Urothelium cell line (cell line): ENCODE measurements at regions not wholly inside any gene's neighbourhood (a gene's known extent, or its start where the extent isn't known, plus 50 kb on each side); places are given as distances from the start of the nearest gene placed in this dataset.

Source experiments
- DNase-seq: peaks from one replicate; pipeline ENCODE4 v3.0.0; 2011; ENCODE audit warnings: low spot score, mixed read lengths
- FAIRE-seq: peaks from 2 replicates; lab custom pipeline; 2011; peaks lifted over from hg19 to GRCh38; lab: Jason Lieb, UNC

GRCh38 chr18:78767648-78768071, 212.0 kb upstream of the SALL3 start:
- DNase-seq (no peak), FAIRE-seq (no peak)

- no peak for FAIRE-seq
- DNase-seq: no peak
Measured at GRCh38 chr18:78768221-78768620, 211.4 kb upstream of the SALL3 start.

GRCh38 chr18:78768656-78769501, 210.7 kb upstream of the SALL3 start:
- FAIRE-seq (no peak), DNase-seq (no peak)

GRCh38 chr18:78769502-78770105, 210.0 kb upstream of the SALL3 start:
- DNase-seq (no peak), FAIRE-seq (no peak)

- no peak for FAIRE-seq
- DNase-seq: no peak
Measured at GRCh38 chr18:78770139-78770822, 209.3 kb upstream of the SALL3 start.

GRCh38 chr18:78770823-78771139, 208.8 kb upstream of the SALL3 start:
- no peak for FAIRE-seq
- no peak for DNase-seq

- no peak for DNase-seq
- no peak for FAIRE-seq
Measured at GRCh38 chr18:78771496-78772359, 207.9 kb upstream of the SALL3 start.

GRCh38 chr18:78772360-78773302, 207.0 kb upstream of the SALL3 start:
- no peak for FAIRE-seq
- no peak for DNase-seq

- FAIRE-seq (no peak), DNase-seq (no peak)
Measured at GRCh38 chr18:78773303-78773755, 206.3 kb upstream of the SALL3 start.

- FAIRE-seq: no peak
Measured at GRCh38 chr18:78773819-78774218, 205.8 kb upstream of the SALL3 start.

GRCh38 chr18:78774741-78775141, 204.9 kb upstream of the SALL3 start:
- no peak for DNase-seq
- no peak for FAIRE-seq

More at GRCh38 chr18:78773819-78774218, 205.8 kb upstream of the SALL3 start:
- no peak for DNase-seq

GRCh38 chr18:78776151-78776550, 203.5 kb upstream of the SALL3 start:
- DNase-seq: no peak
- FAIRE-seq: no peak

GRCh38 chr18:78776706-78777285, 202.8 kb upstream of the SALL3 start:
- no peak for FAIRE-seq
- DNase-seq: no peak

GRCh38 chr18:78777992-78778391, 201.6 kb upstream of the SALL3 start:
- FAIRE-seq (no peak), DNase-seq (no peak)

GRCh38 chr18:78778651-78779050, 201.0 kb upstream of the SALL3 start:
- FAIRE-seq: no peak
- DNase-seq: no peak

GRCh38 chr18:78779996-78780718, 199.5 kb upstream of the SALL3 start:
- FAIRE-seq (no peak), DNase-seq (no peak)

- DNase-seq: no peak
- no peak for FAIRE-seq
Measured at GRCh38 chr18:78780719-78781600, 198.7 kb upstream of the SALL3 start.

- FAIRE-seq: no peak
- no peak for DNase-seq
Measured at GRCh38 chr18:78781601-78781960, 198.0 kb upstream of the SALL3 start.
